ENCODE measurements at regions not wholly inside any gene's neighbourhood (a gene's known extent, or its start where the extent isn't known, plus 50 kb on each side); places are given as distances from the start of the nearest gene placed in this dataset.

DNA sequence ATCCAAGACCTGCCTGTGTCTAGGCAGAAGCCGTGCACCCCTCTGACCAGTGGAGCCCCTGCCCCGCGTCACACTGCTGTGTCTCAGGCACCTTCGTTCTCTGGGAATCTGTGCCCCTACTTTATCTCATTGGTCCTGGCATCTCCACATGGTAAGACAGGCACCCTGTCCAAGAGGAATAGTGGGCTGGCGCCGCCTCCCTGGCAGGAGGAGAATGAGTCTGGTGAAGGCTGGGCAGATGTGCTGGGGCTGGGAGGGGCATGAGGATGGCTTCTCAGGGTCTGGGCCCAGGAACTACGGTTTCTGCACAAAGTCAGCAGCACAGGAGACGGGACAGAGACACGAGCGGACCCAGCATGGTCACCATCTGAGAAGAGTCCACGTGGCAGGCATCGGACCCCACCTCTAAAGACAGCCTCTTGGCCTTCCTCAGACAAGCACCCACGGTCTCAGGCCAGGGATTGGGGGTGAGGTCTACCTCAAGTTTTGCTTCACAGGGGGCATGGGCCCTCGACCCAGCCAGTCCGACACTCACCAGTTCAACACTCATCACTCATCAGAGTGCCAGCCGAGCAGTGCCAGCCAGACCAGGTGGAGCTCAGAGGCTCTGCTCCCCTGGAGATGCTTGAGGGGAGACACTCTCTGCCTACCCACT is 306.7 kb downstream of the ADGRD1 start:
- no peak overlapping the region for H3K9ac ChIP-seq
- H3K4me2 ChIP-seq (ENCODE audit: low read length): no peak overlapping the region
- no peak overlapping the region for H3K27ac ChIP-seq
- TF ChIP-seq, protein P1, sequence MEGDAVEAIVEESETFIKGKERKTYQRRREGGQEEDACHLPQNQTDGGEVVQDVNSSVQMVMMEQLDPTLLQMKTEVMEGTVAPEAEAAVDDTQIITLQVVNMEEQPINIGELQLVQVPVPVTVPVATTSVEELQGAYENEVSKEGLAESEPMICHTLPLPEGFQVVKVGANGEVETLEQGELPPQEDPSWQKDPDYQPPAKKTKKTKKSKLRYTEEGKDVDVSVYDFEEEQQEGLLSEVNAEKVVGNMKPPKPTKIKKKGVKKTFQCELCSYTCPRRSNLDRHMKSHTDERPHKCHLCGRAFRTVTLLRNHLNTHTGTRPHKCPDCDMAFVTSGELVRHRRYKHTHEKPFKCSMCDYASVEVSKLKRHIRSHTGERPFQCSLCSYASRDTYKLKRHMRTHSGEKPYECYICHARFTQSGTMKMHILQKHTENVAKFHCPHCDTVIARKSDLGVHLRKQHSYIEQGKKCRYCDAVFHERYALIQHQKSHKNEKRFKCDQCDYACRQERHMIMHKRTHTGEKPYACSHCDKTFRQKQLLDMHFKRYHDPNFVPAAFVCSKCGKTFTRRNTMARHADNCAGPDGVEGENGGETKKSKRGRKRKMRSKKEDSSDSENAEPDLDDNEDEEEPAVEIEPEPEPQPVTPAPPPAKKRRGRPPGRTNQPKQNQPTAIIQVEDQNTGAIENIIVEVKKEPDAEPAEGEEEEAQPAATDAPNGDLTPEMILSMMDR (IDR thresholded peaks at IDR 0.05): no peak
- H3K4me1 ChIP-seq: no peaks in the 10 kb centered on the region
- no peak overlapping the region for H2AFZ ChIP-seq
- no peaks in the 10 kb centered on the region for H3K79me2 ChIP-seq
- H3K27me3 ChIP-seq (ENCODE audit: control insufficient read depth, insufficient read depth, low read length): no peaks in the 10 kb centered on the region
- no peaks in the 10 kb centered on the region for H3K9me3 ChIP-seq (ENCODE audit: control insufficient read depth, low read length)
- no peak overlapping the region for H3K4me3 ChIP-seq (ENCODE audit: low read depth, low read length)
- H3K36me3 ChIP-seq (ENCODE audit: control insufficient read depth, insufficient read depth, low read length): no peaks in the 10 kb centered on the region

DNA sequence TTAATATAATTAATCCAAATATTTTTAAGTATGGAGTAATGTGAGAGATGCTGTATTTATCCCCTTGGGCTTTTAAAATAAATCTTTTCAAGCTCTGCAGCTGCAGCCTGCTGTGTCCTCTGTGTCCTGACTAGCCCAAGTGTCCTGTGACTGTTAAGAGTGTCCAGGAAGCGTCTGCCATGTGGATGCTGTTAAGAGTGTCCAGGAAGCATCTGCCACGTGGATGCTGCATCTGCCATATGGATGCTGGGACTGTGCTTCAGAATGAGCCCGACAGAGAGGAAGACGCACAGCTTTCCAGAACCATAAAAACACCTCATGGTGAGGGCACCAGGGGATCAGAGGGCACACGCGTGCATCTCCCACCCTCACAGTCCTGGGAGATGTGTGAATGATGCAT is 307.2 kb downstream of the ADGRD1 start:
- no peaks in the 10 kb centered on the region for H3K36me3 ChIP-seq (ENCODE audit: control insufficient read depth, insufficient read depth, low read length)
- H3K27me3 ChIP-seq (ENCODE audit: control insufficient read depth, insufficient read depth, low read length): no peaks in the 10 kb centered on the region
- H3K4me2 ChIP-seq (ENCODE audit: low read length): no peak overlapping the region
- H2AFZ ChIP-seq: no peak overlapping the region
- no peak overlapping the region for H3K27ac ChIP-seq
- no peaks in the 10 kb centered on the region for H3K9me3 ChIP-seq (ENCODE audit: control insufficient read depth, low read length)
- no peaks in the 10 kb centered on the region for H3K4me1 ChIP-seq
- no peak overlapping the region for H3K9ac ChIP-seq
- TF ChIP-seq, protein P1 (IDR thresholded peaks at IDR 0.05): no peak
- no peak overlapping the region for H3K4me3 ChIP-seq (ENCODE audit: low read depth, low read length)
- no peaks in the 10 kb centered on the region for H3K79me2 ChIP-seq

DNA sequence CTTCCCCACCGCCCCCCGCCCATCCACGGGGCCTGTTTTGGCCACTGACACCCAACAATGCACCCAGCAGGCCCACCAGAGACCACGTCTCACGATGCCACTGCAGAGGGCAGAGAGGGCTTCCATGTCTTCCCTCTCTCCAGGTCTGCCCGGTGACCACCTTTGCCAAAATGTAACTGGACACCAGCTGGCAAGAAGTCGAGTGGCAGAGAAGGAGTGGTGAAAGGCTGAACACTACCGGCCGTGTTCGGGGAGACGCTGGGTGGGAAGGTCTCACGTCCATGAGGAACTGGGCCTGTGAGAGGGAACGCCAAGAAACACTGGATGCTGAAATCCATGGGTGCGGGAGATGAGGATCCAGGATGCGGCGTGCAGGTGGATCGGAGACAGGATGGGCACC is 308.2 kb downstream of the ADGRD1 start:
- Histone ChIP-seq H3K9me3 (ENCODE audit: control insufficient read depth, low read length) (no peaks in the 10 kb centered on the region), H3K4me2 (ENCODE audit: low read length) (no peak overlapping the region), H3K4me1 (no peaks in the 10 kb centered on the region), H3K79me2 (no peaks in the 10 kb centered on the region), H3K36me3 (ENCODE audit: control insufficient read depth, insufficient read depth, low read length) (no peaks in the 10 kb centered on the region), H3K4me3 (ENCODE audit: low read depth, low read length) (no peak overlapping the region), H3K27ac (no peak overlapping the region), H3K27me3 (ENCODE audit: control insufficient read depth, insufficient read depth, low read length) (no peaks in the 10 kb centered on the region), H3K9ac (no peak overlapping the region), H2AFZ (no peak overlapping the region)
- TF ChIP-seq, protein P1 (IDR thresholded peaks at IDR 0.05): no peak

DNA sequence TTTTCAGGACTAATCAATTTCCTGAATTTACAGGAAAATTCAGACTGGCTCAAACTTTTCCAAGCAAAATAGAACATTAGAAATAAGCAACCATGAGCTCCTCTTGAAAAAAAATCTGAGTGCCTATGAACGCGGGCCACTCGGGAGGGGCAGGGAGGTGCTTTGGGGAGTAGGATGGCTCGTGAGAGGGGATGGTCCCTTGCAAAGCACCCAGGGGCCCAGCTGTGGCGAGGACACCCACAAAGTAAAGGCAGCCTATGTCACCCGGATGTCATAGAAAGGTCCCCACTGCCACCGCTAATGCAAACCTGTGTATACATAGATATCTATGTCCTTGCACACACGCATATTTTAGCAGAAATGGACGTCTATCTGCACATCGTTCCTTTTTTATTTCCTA is 309.9 kb downstream of the ADGRD1 start:
- no peaks in the 10 kb centered on the region for H3K9me3 ChIP-seq (ENCODE audit: control insufficient read depth, low read length)
- H3K4me3 ChIP-seq (ENCODE audit: low read depth, low read length): no peak overlapping the region
- no peak overlapping the region for H3K4me2 ChIP-seq (ENCODE audit: low read length)
- no peaks in the 10 kb centered on the region for H3K27me3 ChIP-seq (ENCODE audit: control insufficient read depth, insufficient read depth, low read length)
- no peaks in the 10 kb centered on the region for H3K79me2 ChIP-seq
- TF ChIP-seq, protein P1 (IDR thresholded peaks at IDR 0.05): no peak
- H3K9ac ChIP-seq: no peak overlapping the region
- H3K27ac ChIP-seq: no peak overlapping the region
- no peak overlapping the region for H2AFZ ChIP-seq
- no peaks in the 10 kb centered on the region for H3K4me1 ChIP-seq
- no peaks in the 10 kb centered on the region for H3K36me3 ChIP-seq (ENCODE audit: control insufficient read depth, insufficient read depth, low read length)

DNA sequence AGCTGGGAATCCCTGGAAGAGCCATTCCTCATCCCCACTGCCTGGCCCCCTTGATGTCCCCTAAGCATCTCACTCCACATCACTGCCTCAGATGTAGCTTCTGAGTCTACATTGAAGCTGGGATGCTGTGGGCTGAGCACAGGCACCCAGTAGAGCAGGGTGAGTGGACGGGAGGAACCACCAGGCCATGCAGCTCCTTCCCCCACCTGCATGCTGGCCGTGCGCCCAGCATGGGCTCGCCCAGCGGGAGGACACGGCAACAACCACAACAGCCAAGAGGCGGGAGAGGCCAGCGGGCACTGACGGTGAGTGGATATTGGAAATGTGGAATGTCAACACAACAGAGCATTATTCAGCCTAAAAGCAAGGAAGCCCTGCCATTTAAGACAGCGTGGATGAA is 310.9 kb downstream of the ADGRD1 start:
- Histone ChIP-seq H3K27ac (no peak overlapping the region), H3K27me3 (ENCODE audit: control insufficient read depth, insufficient read depth, low read length) (no peaks in the 10 kb centered on the region), H3K4me2 (ENCODE audit: low read length) (no peak overlapping the region), H3K9ac (no peak overlapping the region), H2AFZ (no peak overlapping the region), H3K36me3 (ENCODE audit: control insufficient read depth, insufficient read depth, low read length) (no peaks in the 10 kb centered on the region), H3K9me3 (ENCODE audit: control insufficient read depth, low read length) (no peaks in the 10 kb centered on the region), H3K4me1 (no peaks in the 10 kb centered on the region), H3K4me3 (ENCODE audit: low read depth, low read length) (no peak overlapping the region), H3K79me2 (no peaks in the 10 kb centered on the region)
- TF ChIP-seq, protein P1 (IDR thresholded peaks at IDR 0.05): no peak

All from parathyroid adenoma (tissue), 2 donors.